Endothelial cell of umbilical vein (primary cell): ENCODE measurements at regions not wholly inside any gene's neighbourhood (a gene's known extent, or its start where the extent isn't known, plus 50 kb on each side); places are given as distances from the start of the nearest gene placed in this dataset.

Source experiments
- BruUV-seq: library from RNA; stranded (reverse); fragments of 400-500 nt; replicated peaks from 2 replicates; lab custom pipeline; 2021; lab: Mats Ljungman, UMichigan
- CTCF ChIA-PET: fragments of 300-600, 350-600 bp; sonication (Branson Sonifier 250); formaldehyde crosslinking; loops from one replicate; lab custom pipeline; 2021; ENCODE audit warnings: antibody characterized with exemption, inconsistent platforms; lab: Charles Lee
- POLR2A ChIA-PET: fragments of 300-600, 350-600 bp; sonication (Branson Sonifier 250); formaldehyde crosslinking; loops from one replicate; lab custom pipeline; 2021; ENCODE audit warnings: antibody characterized with exemption, inconsistent platforms; lab: Charles Lee
- DNase-seq: peaks from one replicate; pipeline ENCODE4 v3.0.0-alpha.2; 2011; ENCODE audit warnings: low read depth, low spot score
- FAIRE-seq: peaks from 2 replicates; lab custom pipeline; 2011; peaks lifted over from hg19 to GRCh38; lab: Jason Lieb, UNC
- H2AFZ ChIP-seq: 2 replicates; pipeline ENCODE4 v1.6.0; 2012; ENCODE audit warnings: low read depth, low read length, control low read depth, inconsistent platforms
- H3K27ac ChIP-seq: 2 replicates; pipeline ENCODE4 v1.5.1; 2011; ENCODE audit warnings: low read depth, mild to moderate bottlenecking, control low read depth, low read length, moderate library complexity; ENCODE audit not compliant: insufficient read depth
- H3K27me3 ChIP-seq, 2 experiments: 2 replicates each; pipeline versions ENCODE4 v1.6.0 to v1.6.1; 2011; ENCODE audit warnings: low read length in 2 of 2, mixed read lengths in 1 of 2; ENCODE audit not compliant: control insufficient read depth in 2 of 2, insufficient read depth in 2 of 2
- H3K36me3 ChIP-seq, 2 experiments: 2 replicates in 1 of 2; 3 replicates in 1 of 2; pipeline ENCODE4 v1.5.1; 2011; ENCODE audit warnings: low read length in 2 of 2, mild to moderate bottlenecking in 1 of 2, moderate library complexity in 1 of 2; ENCODE audit not compliant: control insufficient read depth in 2 of 2, insufficient read depth in 2 of 2; ENCODE audit errors: extremely low read depth in 1 of 2
- H3K4me1 ChIP-seq: 3 replicates; pipeline ENCODE4 v1.5.1; 2011; ENCODE audit warnings: mild to moderate bottlenecking, low read length; ENCODE audit not compliant: control insufficient read depth, insufficient read depth; ENCODE audit errors: extremely low read depth
- H3K4me2 ChIP-seq: 2 replicates; pipeline ENCODE4 v1.6.1; 2011; ENCODE audit warnings: low read length, control low read depth, mixed read lengths; ENCODE audit not compliant: insufficient read depth
- H3K4me3 ChIP-seq, 3 experiments: fragments of 200-600 bp in 1 of 3; sonication (generic), shearing (Covaris generic) in 1 of 3; replicated peaks in 1 of 3; 2 replicates each; pipeline ENCODE4 v1.5.1; 2011 to 2016; ENCODE audit warnings: control low read depth in 3 of 3, low read length in 3 of 3, mild to moderate bottlenecking in 2 of 3, inconsistent platforms in 1 of 3, low read depth in 1 of 3, moderate library complexity in 1 of 3; ENCODE audit not compliant: insufficient read depth in 1 of 3
- H3K79me2 ChIP-seq: 2 replicates; pipeline ENCODE4 v1.6.0; 2012; ENCODE audit warnings: low read length, inconsistent platforms; ENCODE audit not compliant: control insufficient read depth, insufficient read depth
- H3K9ac ChIP-seq: replicated peaks from 2 replicates; pipeline ENCODE3; 2011; ENCODE audit warnings: low read length, control low read depth; ENCODE audit not compliant: insufficient read depth; ENCODE audit errors: extremely low read depth
- H3K9me1 ChIP-seq: replicated peaks from 3 replicates; pipeline ENCODE4 v1.6.0; 2011; ENCODE audit warnings: mild to moderate bottlenecking, low read length; ENCODE audit not compliant: control insufficient read depth, insufficient read depth; ENCODE audit errors: extremely low read depth
- H3K9me3 ChIP-seq: replicated peaks from 2 replicates; pipeline ENCODE4 v1.5.1; 2012; ENCODE audit warnings: low read length, inconsistent platforms; ENCODE audit not compliant: control insufficient read depth, insufficient read depth
- H4K20me1 ChIP-seq: replicated peaks from 2 replicates; pipeline ENCODE3; 2011; ENCODE audit warnings: mild to moderate bottlenecking, low read length; ENCODE audit not compliant: control insufficient read depth, insufficient read depth; ENCODE audit errors: extremely low read depth
- CTCF ChIP-seq, 2 donors: IDR thresholded peaks; 1 replicate in 1 of 2; 2 replicates in 1 of 2; pipeline ENCODE4 v1.5.1; 2011; ENCODE audit warnings: low read length in 2 of 2, mild to moderate bottlenecking in 2 of 2, moderate library complexity in 2 of 2, control low read depth in 1 of 2, inconsistent platforms in 1 of 2, low read depth in 1 of 2; ENCODE audit not compliant: insufficient read depth in 1 of 2; ENCODE audit errors: extremely low read depth in 1 of 2
- EZH2 ChIP-seq: IDR thresholded peaks from 2 replicates; pipeline ENCODE4 v1.6.1; 2012; ENCODE audit warnings: borderline replicate concordance, low read depth, mild to moderate bottlenecking, moderate library complexity, low read length, inconsistent platforms; ENCODE audit not compliant: severe bottlenecking
- FOS ChIP-seq: IDR thresholded peaks from 2 replicates; pipeline ENCODE4 v1.6.1; 2011; ENCODE audit warnings: mild to moderate bottlenecking, low read length, moderate library complexity, borderline replicate concordance; ENCODE audit not compliant: insufficient read depth
- GATA2 ChIP-seq: IDR thresholded peaks from 2 replicates; pipeline ENCODE4 v1.7.0; 2011; ENCODE audit warnings: low read depth, mild to moderate bottlenecking, moderate library complexity, mixed read lengths, low read length; ENCODE audit not compliant: insufficient read length, insufficient read depth
- JUN ChIP-seq: IDR thresholded peaks from 2 replicates; pipeline ENCODE4 v1.6.1; 2011; ENCODE audit warnings: borderline replicate concordance, low read depth; ENCODE audit not compliant: insufficient read length, insufficient read depth
- MAX ChIP-seq: IDR thresholded peaks from 2 replicates; pipeline ENCODE4 v1.6.1; 2011; ENCODE audit not compliant: insufficient read depth, insufficient read length
- MYC ChIP-seq: IDR thresholded peaks from one replicate; pipeline ENCODE4 v1.6.1; 2011; ENCODE audit warnings: mild to moderate bottlenecking, low read depth, low read length
- POLR2A ChIP-seq: IDR thresholded peaks from 2 replicates; pipeline ENCODE4 v1.6.1; 2012; ENCODE audit warnings: low read depth, mild to moderate bottlenecking, control low read depth, low read length
- POLR2AphosphoS5 ChIP-seq: IDR thresholded peaks from 2 replicates; pipeline ENCODE4 v1.6.1; 2012; ENCODE audit warnings: low read depth, mild to moderate bottlenecking, control low read depth, low read length, moderate library complexity; ENCODE audit not compliant: insufficient read depth
- dilution Hi-C: fragments of 300-500 bp; cut with MboI; formaldehyde crosslinking; loops from one replicate; pipeline ENCODE4 v1.15.0; 2019; ENCODE audit warnings: low sequenced_read_pairs; ENCODE audit not compliant: extremely low pct_ligation_motif_present
- intact Hi-C: fragments of 100-400 bp; cut with micrococcal nuclease; formaldehyde crosslinking; loops from one replicate; pipeline ENCODE4 v1.10.0; 2022

GRCh38 chr6:91020744-91021143 is 433.9 kb upstream of the MAP3K7 start:
- no peak overlapping the region for H3K9ac ChIP-seq
- H3K27me3 ChIP-seq: no peaks in the 10 kb centered on the region
- ChIA-PET POLR2A (no interaction called here), CTCF (no interaction called here)
- H4K20me1 ChIP-seq: no peaks in the 10 kb centered on the region
- BruUV-seq: no TSS peak
- intact Hi-C loops (no loop called here), dilution Hi-C loops (no loop called here)
- H3K4me2 ChIP-seq: no peak overlapping the region
- no peaks in the 10 kb centered on the region for H3K79me2 ChIP-seq
- TF ChIP-seq MYC (no peak), GATA2 (no peak), CTCF (IDR thresholded peaks at IDR 0.05; ENCODE audit: extremely low read depth in 1 of 2, insufficient read depth in 1 of 2, low read depth in 1 of 2, low read length in 2 of 2) (no peak), EZH2 (no peak), POLR2AphosphoS5 (no peak), MAX (no peak), JUN (no peak), POLR2A (no peak), FOS (no peak)
- H3K4me3 ChIP-seq: no peak overlapping the region
- FAIRE-seq (no peak), DNase-seq (no peak)
- H2AFZ ChIP-seq: no peak overlapping the region
- no peaks in the 10 kb centered on the region for H3K4me1 ChIP-seq
- no peaks in the 10 kb centered on the region for H3K9me3 ChIP-seq
- no peaks in the 10 kb centered on the region for H3K9me1 ChIP-seq
- no peak overlapping the region for H3K27ac ChIP-seq
- no peaks in the 10 kb centered on the region for H3K36me3 ChIP-seq
